ENCODE measurements at regions not wholly inside any gene's neighbourhood (a gene's known extent, or its start where the extent isn't known, plus 50 kb on each side); places are given as distances from the start of the nearest gene placed in this dataset.

- no peak overlapping the region for H3K4me3 Mint-ChIP-seq
- no peaks in the 10 kb centered on the region for H3K36me3 Mint-ChIP-seq
- DNase-seq, result no peak
- H3K27ac Mint-ChIP-seq, result no peak overlapping the region
- no peak for ATAC-seq (ENCODE audit: low read depth in 2 of 2)
- no peaks in the 10 kb centered on the region for H3K4me1 Mint-ChIP-seq
- peaks cover 0 to 17% (median 8%) of the 10 kb centered on the region in 3 donors for H3K27me3 Mint-ChIP-seq
- peaks cover 0 to 3% (median 0%) of the 10 kb centered on the region in 7 donors for H3K9me3 Mint-ChIP-seq
Observed at GRCh38 chr9:8232726-8233125, 433.1 kb upstream of the DMAC1 start.

GRCh38 chr9:8229226-8229625 is 429.6 kb upstream of the DMAC1 start:
- Mint-ChIP-seq H3K9me3 (peaks cover 0 to 3% (median 0%) of the 10 kb centered on the region in 7 donors), H3K4me3 (no peak overlapping the region), H3K27ac (no peak overlapping the region), H3K36me3 (no peaks in the 10 kb centered on the region), H3K27me3 (peaks cover 0 to 11% (median 11%) of the 10 kb centered on the region in 3 donors), H3K4me1 (no peaks in the 10 kb centered on the region)
- no peak for ATAC-seq (ENCODE audit: low read depth in 2 of 2)
- no peak for DNase-seq

GRCh38 chr9:8224381-8224801 is 424.8 kb upstream of the DMAC1 start:
- no peak for ATAC-seq (ENCODE audit: low read depth in 2 of 2)
- Mint-ChIP-seq H3K27ac (peak overlapping the region in 1 of 6 donors; percentile 2), H3K9me3 (peaks cover 0 to 7% (median 0%) of the 10 kb centered on the region in 7 donors)

GRCh38 chr9:8223861-8224260 is 424.3 kb upstream of the DMAC1 start:
- DNase-seq, result no peak
- H3K4me1 Mint-ChIP-seq, result no peaks in the 10 kb centered on the region
- no peaks in the 10 kb centered on the region for H3K36me3 Mint-ChIP-seq
- no peak overlapping the region for H3K4me3 Mint-ChIP-seq
- no peak overlapping the region for H3K27ac Mint-ChIP-seq
- H3K9me3 Mint-ChIP-seq, result peaks cover 0 to 7% (median 0%) of the 10 kb centered on the region in 7 donors
- peaks cover 0 to 11% (median 7%) of the 10 kb centered on the region in 3 donors for H3K27me3 Mint-ChIP-seq
- ATAC-seq (ENCODE audit: low read depth in 2 of 2), result no peak

More at GRCh38 chr9:8224381-8224801, 424.8 kb upstream of the DMAC1 start:
- H3K4me3 Mint-ChIP-seq, result no peak overlapping the region
- no peaks in the 10 kb centered on the region for H3K36me3 Mint-ChIP-seq
- H3K27me3 Mint-ChIP-seq, result peaks cover 0 to 11% (median 7%) of the 10 kb centered on the region in 3 donors
- DNase-seq, result no peak
- no peaks in the 10 kb centered on the region for H3K4me1 Mint-ChIP-seq

- H3K4me1 Mint-ChIP-seq, result no peaks in the 10 kb centered on the region
- no peak overlapping the region for H3K27ac Mint-ChIP-seq
- no peak for ATAC-seq (ENCODE audit: low read depth in 2 of 2)
- H3K27me3 Mint-ChIP-seq, result peaks cover 0 to 8% (median 0%) of the 10 kb centered on the region in 3 donors
- no peaks in the 10 kb centered on the region for H3K36me3 Mint-ChIP-seq
- H3K4me3 Mint-ChIP-seq, result no peak overlapping the region
- peaks cover 0 to 19% (median 3%) of the 10 kb centered on the region in 7 donors for H3K9me3 Mint-ChIP-seq
- no peak for DNase-seq
Observed at GRCh38 chr9:8221462-8221861, 421.9 kb upstream of the DMAC1 start.

GRCh38 chr9:8208465-8208864 is 408.9 kb upstream of the DMAC1 start:
- Mint-ChIP-seq H3K27me3 (peaks cover 0 to 4% (median 0%) of the 10 kb centered on the region in 3 donors), H3K4me1 (peaks cover 0 to 2% (median 0%) of the 10 kb centered on the region in 3 donors), H3K9me3 (no peaks in the 10 kb centered on the region), H3K27ac (no peak overlapping the region), H3K4me3 (peak overlapping the region in 1 of 8 donors; percentile 64), H3K36me3 (no peaks in the 10 kb centered on the region)
- DNase-seq, result no peak
- no peak for ATAC-seq (ENCODE audit: low read depth in 2 of 2)

- DNase-seq (no peak), ATAC-seq (ENCODE audit: low read depth in 2 of 2) (no peak)
- H3K4me1 Mint-ChIP-seq, result peaks cover 0 to 2% (median 0%) of the 10 kb centered on the region in 3 donors
- H3K9me3 Mint-ChIP-seq, result no peaks in the 10 kb centered on the region
- H3K4me3 Mint-ChIP-seq, result no peak overlapping the region
- no peaks in the 10 kb centered on the region for H3K36me3 Mint-ChIP-seq
- no peak overlapping the region for H3K27ac Mint-ChIP-seq
- H3K27me3 Mint-ChIP-seq, result peaks cover 0 to 6% (median 0%) of the 10 kb centered on the region in 3 donors
Observed at GRCh38 chr9:8207596-8207995, 408.0 kb upstream of the DMAC1 start.

GRCh38 chr9:8206720-8207119 is 407.1 kb upstream of the DMAC1 start:
- Mint-ChIP-seq H3K9me3 (peaks cover 0 to 3% (median 0%) of the 10 kb centered on the region in 7 donors), H3K4me3 (no peak overlapping the region), H3K27ac (peak overlapping the region in 1 of 6 donors; percentile 19), H3K27me3 (peaks cover 0 to 6% (median 0%) of the 10 kb centered on the region in 3 donors), H3K4me1 (peaks cover 0 to 2% (median 0%) of the 10 kb centered on the region in 3 donors), H3K36me3 (no peaks in the 10 kb centered on the region)
- ATAC-seq (ENCODE audit: low read depth in 2 of 2) (no peak), DNase-seq (no peak)

GRCh38 chr9:8205576-8205975 is 406.0 kb upstream of the DMAC1 start:
- no peak for ATAC-seq (ENCODE audit: low read depth in 2 of 2)
- Mint-ChIP-seq H3K27ac (no peak overlapping the region), H3K27me3 (peaks cover 0 to 6% (median 0%) of the 10 kb centered on the region in 3 donors), H3K36me3 (no peaks in the 10 kb centered on the region), H3K4me3 (no peak overlapping the region), H3K4me1 (peaks cover 0 to 2% (median 0%) of the 10 kb centered on the region in 3 donors), H3K9me3 (peaks cover 0 to 3% (median 0%) of the 10 kb centered on the region in 7 donors)
- DNase-seq, result no peak

- ATAC-seq (ENCODE audit: low read depth in 2 of 2), result no peak
- no peak for DNase-seq
- Mint-ChIP-seq H3K4me1 (no peaks in the 10 kb centered on the region), H3K36me3 (peaks cover 9 to 15% of the 10 kb centered on the region in 2 donors), H3K9me3 (peaks cover 10 to 31% (median 24%) of the 10 kb centered on the region in 7 donors), H3K27me3 (peaks cover 0 to 39% (median 0%) of the 10 kb centered on the region in 3 donors), H3K27ac (no peak overlapping the region), H3K4me3 (no peak overlapping the region)
Observed at GRCh38 chr9:8189881-8190280, 390.3 kb upstream of the DMAC1 start.

- DNase-seq (no peak), ATAC-seq (ENCODE audit: low read depth in 2 of 2) (no peak)
- Mint-ChIP-seq H3K9me3 (peaks cover 10 to 26% (median 23%) of the 10 kb centered on the region in 7 donors), H3K4me3 (no peak overlapping the region), H3K27me3 (peaks cover 0 to 33% (median 0%) of the 10 kb centered on the region in 3 donors), H3K27ac (no peak overlapping the region), H3K36me3 (peaks cover 9 to 15% of the 10 kb centered on the region in 2 donors), H3K4me1 (no peaks in the 10 kb centered on the region)
Observed at GRCh38 chr9:8188723-8189407, 389.3 kb upstream of the DMAC1 start.

- no peak for DNase-seq
- ATAC-seq (ENCODE audit: low read depth in 2 of 2), result peak; percentile 30 to 39
- no peaks in the 10 kb centered on the region for H3K4me1 Mint-ChIP-seq
- no peak overlapping the region for H3K4me3 Mint-ChIP-seq
- peaks cover 5 to 10% of the 10 kb centered on the region in 2 donors for H3K36me3 Mint-ChIP-seq
- H3K27ac Mint-ChIP-seq, result no peak overlapping the region
- H3K9me3 Mint-ChIP-seq, result peaks cover 3 to 7% (median 6%) of the 10 kb centered on the region in 7 donors
- peaks cover 0 to 12% (median 0%) of the 10 kb centered on the region in 3 donors for H3K27me3 Mint-ChIP-seq
Observed at GRCh38 chr9:8186560-8186959, 387.0 kb upstream of the DMAC1 start.

- Mint-ChIP-seq H3K4me1 (no peaks in the 10 kb centered on the region), H3K36me3 (no peaks in the 10 kb centered on the region), H3K4me3 (no peak overlapping the region), H3K9me3 (peaks cover 0 to 2% (median 0%) of the 10 kb centered on the region in 7 donors), H3K27me3 (no peaks in the 10 kb centered on the region), H3K27ac (no peak overlapping the region)
- ATAC-seq (ENCODE audit: low read depth in 2 of 2) (no peak), DNase-seq (no peak)
Observed at GRCh38 chr9:8183618-8184017, 384.0 kb upstream of the DMAC1 start.

GRCh38 chr9:8179381-8180053 is 379.9 kb upstream of the DMAC1 start:
- H3K27ac Mint-ChIP-seq, result no peak overlapping the region
- no peaks in the 10 kb centered on the region for H3K9me3 Mint-ChIP-seq
- no peaks in the 10 kb centered on the region for H3K4me1 Mint-ChIP-seq
- H3K36me3 Mint-ChIP-seq, result no peaks in the 10 kb centered on the region
- H3K4me3 Mint-ChIP-seq, result no peak overlapping the region
- H3K27me3 Mint-ChIP-seq, result peaks cover 0 to 7% (median 0%) of the 10 kb centered on the region in 3 donors
- ATAC-seq (ENCODE audit: low read depth in 2 of 2), result no peak
- DNase-seq, result no peak
